ENCODE measurements at regions not wholly inside any gene's neighbourhood (a gene's known extent, or its start where the extent isn't known, plus 50 kb on each side); places are given as distances from the start of the nearest gene placed in this dataset.

GRCh38 chr3:104870276-104870675 is 496.4 kb upstream of the ALCAM start:
- no peak overlapping the region for H3K4me3 ChIP-seq (ENCODE audit: low read depth, low read length)
- DNase-seq (ENCODE audit: low read depth) = no peak
- TF ChIP-seq CTCF (conservative IDR thresholded peaks at IDR 0.05; ENCODE audit: low read depth, low read length) = no peak

GRCh38 chr3:104873331-104873730 is 493.4 kb upstream of the ALCAM start:
- DNase-seq (ENCODE audit: low read depth) = peak; percentile 23
- H3K4me3 ChIP-seq (ENCODE audit: low read depth, low read length) = no peak overlapping the region
- TF ChIP-seq CTCF (conservative IDR thresholded peaks at IDR 0.05; ENCODE audit: low read depth, low read length) = no peak

- peak; percentile 86 for DNase-seq (ENCODE audit: low read depth)
- H3K4me3 ChIP-seq (ENCODE audit: low read depth, low read length) = no peak overlapping the region
- TF ChIP-seq CTCF (conservative IDR thresholded peaks at IDR 0.05; ENCODE audit: low read depth, low read length) = no peak
Measured at GRCh38 chr3:104878395-104878794, 488.3 kb upstream of the ALCAM start.

- H3K4me3 ChIP-seq (ENCODE audit: low read depth, low read length) = no peak overlapping the region
- DNase-seq (ENCODE audit: low read depth) = peak; percentile 16
- TF ChIP-seq CTCF (conservative IDR thresholded peaks at IDR 0.05; ENCODE audit: low read depth, low read length) = no peak
Measured at GRCh38 chr3:104879919-104880318, 486.8 kb upstream of the ALCAM start.

- H3K4me3 ChIP-seq (ENCODE audit: low read depth, low read length) = no peak overlapping the region
- TF ChIP-seq CTCF (conservative IDR thresholded peaks at IDR 0.05; ENCODE audit: low read depth, low read length) = no peak
- no peak for DNase-seq (ENCODE audit: low read depth)
Measured at GRCh38 chr3:104885214-104885814, 481.4 kb upstream of the ALCAM start.

- H3K4me3 ChIP-seq (ENCODE audit: low read depth, low read length) = no peak overlapping the region
- TF ChIP-seq CTCF (conservative IDR thresholded peaks at IDR 0.05; ENCODE audit: low read depth, low read length) = no peak
- DNase-seq (ENCODE audit: low read depth) = peak; percentile 63
Measured at GRCh38 chr3:104886220-104886995, 480.3 kb upstream of the ALCAM start.

GRCh38 chr3:104887069-104887468 is 479.6 kb upstream of the ALCAM start:
- DNase-seq (ENCODE audit: low read depth) = no peak
- no peak for TF ChIP-seq CTCF (conservative IDR thresholded peaks at IDR 0.05; ENCODE audit: low read depth, low read length)
- no peak overlapping the region for H3K4me3 ChIP-seq (ENCODE audit: low read depth, low read length)
